Smooth muscle cell (in vitro differentiated cells): ENCODE measurements at regions not wholly inside any gene's neighbourhood (a gene's known extent, or its start where the extent isn't known, plus 50 kb on each side); places are given as distances from the start of the nearest gene placed in this dataset.

ENCODE experiments used
- DNase-seq: peaks from one replicate; lab custom pipeline; 2025; ENCODE audit not compliant: unreplicated experiment; lab: John Stamatoyannopoulos, UW
- H2AFZ ChIP-seq: fragments of 200-600 bp; sonication (generic); 2 replicates; pipeline ENCODE4 v1.6.0; 2016; ENCODE audit warnings: antibody characterized with exemption, low read depth, mild to moderate bottlenecking
- H3F3A ChIP-seq: fragments of 200-600 bp; sonication (generic); 2 replicates; pipeline ENCODE4 v1.6.0; 2017; ENCODE audit warnings: antibody characterized with exemption, low read depth
- H3K27ac ChIP-seq: fragments of 200-600 bp; sonication (generic); 2 replicates; pipeline ENCODE4 v1.5.1; 2016; ENCODE audit warnings: low read depth, mild to moderate bottlenecking
- H3K27me3 ChIP-seq: fragments of 200-600 bp; sonication (generic); 2 replicates; pipeline ENCODE4 v1.6.1; 2016; ENCODE audit warnings: low read depth, mild to moderate bottlenecking
- H3K36me3 ChIP-seq: fragments of 200-600 bp; sonication (generic); 2 replicates; pipeline ENCODE4 v1.5.1; 2016; ENCODE audit warnings: low read depth
- H3K4me1 ChIP-seq: fragments of 200-600 bp; sonication (generic); 2 replicates; pipeline ENCODE4 v1.5.1; 2016; ENCODE audit warnings: low read depth
- H3K4me2 ChIP-seq: fragments of 200-600 bp; sonication (generic); 2 replicates; pipeline ENCODE4 v1.6.0; 2016; ENCODE audit warnings: mild to moderate bottlenecking
- H3K4me3 ChIP-seq: fragments of 200-600 bp; sonication (generic); 2 replicates; pipeline ENCODE4 v1.5.1; 2016; ENCODE audit warnings: mild to moderate bottlenecking
- H3K79me2 ChIP-seq: fragments of 200-600 bp; sonication (generic); 2 replicates; pipeline ENCODE4 v1.6.0; 2016; ENCODE audit warnings: low read depth, mild to moderate bottlenecking
- H3K9ac ChIP-seq: fragments of 200-600 bp; sonication (generic); 2 replicates; pipeline ENCODE4 v1.6.0; 2016; ENCODE audit warnings: low read depth
- H3K9me3 ChIP-seq: fragments of 200-600 bp; sonication (generic); replicated peaks from 2 replicates; pipeline ENCODE4 v1.5.1; 2016; ENCODE audit warnings: low read depth
- H4K20me1 ChIP-seq: fragments of 200-600 bp; sonication (generic); 2 replicates; pipeline ENCODE4 v1.6.0; 2016; ENCODE audit warnings: low read depth
- WGBS: methylation state at CpG from one replicate; pipeline ENCODE4 v1.1.7; 2016; ENCODE audit warnings: low lambda C conversion rate; 5-methylcytosine and 5-hydroxymethylcytosine counted together
- TF ChIP-seq, protein P1 (sequence below): fragments of 200-600 bp; sonication (generic); IDR thresholded peaks from 2 replicates; pipeline ENCODE4 v1.5.1; 2017; ENCODE audit warnings: borderline replicate concordance, mild to moderate bottlenecking, antibody characterized with exemption; ENCODE audit not compliant: insufficient read depth, poor library complexity, severe bottlenecking

- no peaks in the 10 kb centered on the region for H3K27me3 ChIP-seq
- no peak overlapping the region for H2AFZ ChIP-seq
- no peaks in the 10 kb centered on the region for H3K9me3 ChIP-seq
- no peak overlapping the region for H3K4me2 ChIP-seq
- no peak overlapping the region for H3K4me3 ChIP-seq
- no peaks in the 10 kb centered on the region for H3F3A ChIP-seq
- H3K27ac ChIP-seq = no peak overlapping the region
- no peaks in the 10 kb centered on the region for H3K4me1 ChIP-seq
- TF ChIP-seq, protein P1, sequence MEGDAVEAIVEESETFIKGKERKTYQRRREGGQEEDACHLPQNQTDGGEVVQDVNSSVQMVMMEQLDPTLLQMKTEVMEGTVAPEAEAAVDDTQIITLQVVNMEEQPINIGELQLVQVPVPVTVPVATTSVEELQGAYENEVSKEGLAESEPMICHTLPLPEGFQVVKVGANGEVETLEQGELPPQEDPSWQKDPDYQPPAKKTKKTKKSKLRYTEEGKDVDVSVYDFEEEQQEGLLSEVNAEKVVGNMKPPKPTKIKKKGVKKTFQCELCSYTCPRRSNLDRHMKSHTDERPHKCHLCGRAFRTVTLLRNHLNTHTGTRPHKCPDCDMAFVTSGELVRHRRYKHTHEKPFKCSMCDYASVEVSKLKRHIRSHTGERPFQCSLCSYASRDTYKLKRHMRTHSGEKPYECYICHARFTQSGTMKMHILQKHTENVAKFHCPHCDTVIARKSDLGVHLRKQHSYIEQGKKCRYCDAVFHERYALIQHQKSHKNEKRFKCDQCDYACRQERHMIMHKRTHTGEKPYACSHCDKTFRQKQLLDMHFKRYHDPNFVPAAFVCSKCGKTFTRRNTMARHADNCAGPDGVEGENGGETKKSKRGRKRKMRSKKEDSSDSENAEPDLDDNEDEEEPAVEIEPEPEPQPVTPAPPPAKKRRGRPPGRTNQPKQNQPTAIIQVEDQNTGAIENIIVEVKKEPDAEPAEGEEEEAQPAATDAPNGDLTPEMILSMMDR = no peak
- H3K79me2 ChIP-seq = no peaks in the 10 kb centered on the region
- H3K36me3 ChIP-seq = no peaks in the 10 kb centered on the region
- H4K20me1 ChIP-seq = no peaks in the 10 kb centered on the region
- DNase-seq = no peak
- no peak overlapping the region for H3K9ac ChIP-seq
- 98% methylated on average over 8 of the region's 8 CpGs for WGBS
These were observed 346.5 kb upstream of the MEF2C start for GRCh38 chr5:89229331-89230070.

DNA sequence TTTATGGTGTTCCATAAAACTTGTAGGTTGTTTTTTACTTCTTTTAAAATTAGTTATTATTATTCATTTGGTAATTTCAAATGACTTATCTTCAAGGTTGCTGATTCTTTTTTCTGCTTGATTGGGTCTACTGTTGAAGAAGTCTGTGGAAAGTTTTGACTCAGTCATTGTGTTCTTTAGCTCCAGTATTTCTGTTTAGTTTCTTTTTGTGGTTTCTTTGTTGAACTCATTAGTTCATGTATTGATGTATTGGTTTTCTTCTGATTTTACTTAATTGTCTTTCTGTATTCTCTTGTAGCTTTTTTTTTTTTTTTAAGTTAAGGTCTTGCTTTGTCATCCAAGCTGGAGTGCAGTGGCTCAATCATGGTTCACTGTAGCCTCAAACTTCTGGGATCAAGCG is 345.4 kb upstream of the MEF2C start:
- H3K27ac ChIP-seq = no peak overlapping the region

DNA sequence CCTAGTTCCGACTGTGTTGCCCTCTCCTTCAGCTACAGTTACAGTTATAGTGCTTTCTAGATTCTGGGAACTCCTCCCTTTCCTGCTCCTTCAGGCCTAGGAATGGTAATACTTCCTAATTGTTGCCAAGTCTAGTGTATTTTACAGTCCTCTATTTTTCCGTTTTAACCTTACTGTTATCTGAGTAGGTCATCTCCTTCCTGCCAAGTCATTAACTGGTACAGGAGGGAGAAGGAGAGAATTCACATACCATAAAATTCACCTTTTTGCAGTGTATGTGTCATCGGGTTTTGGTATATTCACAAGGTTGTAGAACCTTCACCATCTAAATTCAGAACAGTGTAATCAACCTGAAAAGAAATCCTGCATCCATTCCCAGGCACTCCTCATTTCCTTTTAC is 335.4 kb upstream of the MEF2C start:
- H2AFZ ChIP-seq = no peak overlapping the region
- H3K4me3 ChIP-seq = no peak overlapping the region
- H3K9me3 ChIP-seq = no peaks in the 10 kb centered on the region
- no peak overlapping the region for H3K9ac ChIP-seq
- no peaks in the 10 kb centered on the region for H3K79me2 ChIP-seq
- WGBS = 83% methylated on average over 3 of the region's 3 CpGs
- H4K20me1 ChIP-seq = no peaks in the 10 kb centered on the region
- no peak overlapping the region for H3K4me2 ChIP-seq
- no peaks in the 10 kb centered on the region for H3F3A ChIP-seq
- no peak for DNase-seq
- no peaks in the 10 kb centered on the region for H3K27me3 ChIP-seq
- no peak overlapping the region for H3K27ac ChIP-seq
- TF ChIP-seq, protein P1 = no peak
- no peaks in the 10 kb centered on the region for H3K4me1 ChIP-seq
- H3K36me3 ChIP-seq = no peaks in the 10 kb centered on the region

More for the DNA sequence above, 345.4 kb upstream of the MEF2C start:
- Histone ChIP-seq H3F3A (no peaks in the 10 kb centered on the region), H3K27me3 (no peaks in the 10 kb centered on the region), H3K4me2 (no peak overlapping the region), H3K79me2 (no peaks in the 10 kb centered on the region), H2AFZ (no peak overlapping the region), H3K9ac (no peak overlapping the region), H3K36me3 (no peaks in the 10 kb centered on the region), H3K4me1 (no peaks in the 10 kb centered on the region), H3K9me3 (no peaks in the 10 kb centered on the region), H3K4me3 (no peak overlapping the region), H4K20me1 (no peaks in the 10 kb centered on the region)
- TF ChIP-seq, protein P1 = no peak
- 100% methylated on average over 1 of the region's 1 CpG for WGBS
- DNase-seq = no peak

DNA sequence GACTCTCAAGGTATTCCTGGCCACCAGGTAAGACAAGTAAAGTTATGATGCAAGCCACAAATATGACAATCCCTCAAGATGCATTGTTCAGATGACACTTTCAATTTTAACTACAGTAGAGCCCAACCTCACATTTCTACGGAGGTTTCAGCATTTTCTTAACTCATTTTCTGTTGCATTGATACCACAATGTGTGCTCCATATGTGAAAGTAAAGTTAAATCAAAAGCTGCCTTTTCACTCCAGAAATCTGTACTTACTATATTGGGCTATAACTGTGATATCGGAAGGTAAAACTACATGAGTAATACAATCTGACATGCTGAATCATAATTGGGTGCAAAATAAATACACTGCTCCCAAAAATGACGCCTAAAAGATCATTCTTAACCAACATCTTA is 333.6 kb upstream of the MEF2C start:
- Histone ChIP-seq H2AFZ (no peak overlapping the region), H4K20me1 (no peaks in the 10 kb centered on the region), H3F3A (no peaks in the 10 kb centered on the region), H3K4me2 (no peak overlapping the region), H3K4me1 (no peaks in the 10 kb centered on the region), H3K9me3 (no peaks in the 10 kb centered on the region), H3K4me3 (no peak overlapping the region), H3K36me3 (no peaks in the 10 kb centered on the region), H3K27ac (no peak overlapping the region), H3K27me3 (no peaks in the 10 kb centered on the region), H3K9ac (no peak overlapping the region), H3K79me2 (no peaks in the 10 kb centered on the region)
- TF ChIP-seq, protein P1 = no peak
- 95% methylated on average over 3 of the region's 3 CpGs for WGBS
- no peak for DNase-seq
